DND-41 (cell line): ENCODE measurements at regions not wholly inside any gene's neighbourhood (a gene's known extent, or its start where the extent isn't known, plus 50 kb on each side); places are given as distances from the start of the nearest gene placed in this dataset.

Experiments used
- EZH2 ChIP-seq: IDR thresholded peaks from 3 replicates; pipeline ENCODE4 v1.6.1; 2012; ENCODE audit warnings: borderline replicate concordance, low read depth, mild to moderate bottlenecking, moderate library complexity, low read length, inconsistent platforms; ENCODE audit not compliant: severe bottlenecking
- TF ChIP-seq, protein P1 (sequence below): IDR thresholded peaks from 2 replicates; pipeline ENCODE4 v1.5.1; 2012; ENCODE audit warnings: borderline replicate concordance, low read length, moderate library complexity, mild to moderate bottlenecking; ENCODE audit not compliant: poor library complexity, severe bottlenecking; ENCODE audit errors: extremely low read depth

DNA sequence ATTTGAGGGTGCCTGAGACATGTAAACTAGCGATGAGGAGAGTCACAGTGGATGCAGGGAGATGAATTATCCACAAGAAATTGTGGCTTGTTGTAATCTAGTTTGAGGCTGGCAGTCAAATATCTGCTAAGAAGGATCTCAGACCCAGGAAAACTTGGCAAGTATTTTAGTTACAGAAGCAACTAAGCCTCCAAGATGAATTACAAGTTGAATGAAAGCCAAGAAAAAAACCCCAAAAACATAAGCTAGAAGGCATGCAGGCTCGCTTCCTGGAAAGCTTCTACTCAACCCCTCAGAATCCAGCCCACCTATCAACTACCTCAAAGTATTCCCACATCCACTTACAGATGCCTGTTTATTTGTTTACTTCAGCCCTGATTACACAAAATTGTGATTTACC lies 696.9 kb downstream of the MAT2B start:
- TF ChIP-seq, protein P1, sequence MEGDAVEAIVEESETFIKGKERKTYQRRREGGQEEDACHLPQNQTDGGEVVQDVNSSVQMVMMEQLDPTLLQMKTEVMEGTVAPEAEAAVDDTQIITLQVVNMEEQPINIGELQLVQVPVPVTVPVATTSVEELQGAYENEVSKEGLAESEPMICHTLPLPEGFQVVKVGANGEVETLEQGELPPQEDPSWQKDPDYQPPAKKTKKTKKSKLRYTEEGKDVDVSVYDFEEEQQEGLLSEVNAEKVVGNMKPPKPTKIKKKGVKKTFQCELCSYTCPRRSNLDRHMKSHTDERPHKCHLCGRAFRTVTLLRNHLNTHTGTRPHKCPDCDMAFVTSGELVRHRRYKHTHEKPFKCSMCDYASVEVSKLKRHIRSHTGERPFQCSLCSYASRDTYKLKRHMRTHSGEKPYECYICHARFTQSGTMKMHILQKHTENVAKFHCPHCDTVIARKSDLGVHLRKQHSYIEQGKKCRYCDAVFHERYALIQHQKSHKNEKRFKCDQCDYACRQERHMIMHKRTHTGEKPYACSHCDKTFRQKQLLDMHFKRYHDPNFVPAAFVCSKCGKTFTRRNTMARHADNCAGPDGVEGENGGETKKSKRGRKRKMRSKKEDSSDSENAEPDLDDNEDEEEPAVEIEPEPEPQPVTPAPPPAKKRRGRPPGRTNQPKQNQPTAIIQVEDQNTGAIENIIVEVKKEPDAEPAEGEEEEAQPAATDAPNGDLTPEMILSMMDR = no peak
- no peak for TF ChIP-seq EZH2
